Keratinocyte (primary cell): ENCODE measurements at regions not wholly inside any gene's neighbourhood (a gene's known extent, or its start where the extent isn't known, plus 50 kb on each side); places are given as distances from the start of the nearest gene placed in this dataset.

Experiments
- DNase-seq: peaks from one replicate; pipeline ENCODE4 v3.0.0-alpha.2; 2011; ENCODE audit warnings: low read depth, missing footprints, low spot score
- FAIRE-seq: peaks from 2 replicates; lab custom pipeline; 2011; peaks lifted over from hg19 to GRCh38; lab: Jason Lieb, UNC
- H2AFZ ChIP-seq: 2 replicates; pipeline ENCODE4 v1.6.0; 2012; ENCODE audit warnings: low read length, control low read depth, inconsistent platforms; ENCODE audit not compliant: control insufficient read depth
- H3K27ac ChIP-seq: 2 replicates; pipeline ENCODE4 v1.5.1; 2011; ENCODE audit warnings: low read length; ENCODE audit not compliant: control insufficient read depth, insufficient read depth
- H3K27me3 ChIP-seq: 3 replicates; pipeline ENCODE4 v1.6.0; 2011; ENCODE audit warnings: low read length; ENCODE audit not compliant: control insufficient read depth, insufficient read depth; ENCODE audit errors: extremely low read depth
- H3K36me3 ChIP-seq, 2 experiments: 2 replicates in 1 of 2; 3 replicates in 1 of 2; pipeline ENCODE4 v1.5.1; 2011; ENCODE audit warnings: low read length in 2 of 2, mild to moderate bottlenecking in 1 of 2; ENCODE audit not compliant: control insufficient read depth in 2 of 2, insufficient read depth in 2 of 2; ENCODE audit errors: extremely low read depth in 1 of 2
- H3K4me1 ChIP-seq: 3 replicates; pipeline ENCODE4 v1.5.1; 2011; ENCODE audit warnings: low read length; ENCODE audit not compliant: control insufficient read depth, insufficient read depth; ENCODE audit errors: extremely low read depth
- H3K4me2 ChIP-seq: 3 replicates; pipeline ENCODE4 v1.6.0; 2011; ENCODE audit warnings: low read depth, low read length; ENCODE audit not compliant: control insufficient read depth, insufficient read depth; ENCODE audit errors: extremely low read depth
- H3K4me3 ChIP-seq, 3 experiments: fragments of 200-600 bp in 1 of 3; sonication (generic) in 1 of 3; 2 replicates in 2 of 3; 3 replicates in 1 of 3; pipeline ENCODE4 v1.5.1; 2011 to 2016; ENCODE audit warnings: low read length in 3 of 3, mild to moderate bottlenecking in 3 of 3, control low read depth in 2 of 3, inconsistent platforms in 1 of 3, low read depth in 1 of 3, mixed read lengths in 1 of 3, mixed run types in 1 of 3, moderate library complexity in 1 of 3; ENCODE audit not compliant: control insufficient read depth in 2 of 3, insufficient read depth in 2 of 3; ENCODE audit errors: extremely low read depth in 1 of 3
- H3K79me2 ChIP-seq: 2 replicates; pipeline ENCODE4 v1.6.0; 2012; ENCODE audit warnings: low read length; ENCODE audit not compliant: control insufficient read depth, insufficient read depth
- H3K9ac ChIP-seq: 3 replicates; pipeline ENCODE4 v1.6.0; 2011; ENCODE audit warnings: low read length; ENCODE audit not compliant: control insufficient read depth, insufficient read depth; ENCODE audit errors: extremely low read depth
- H3K9me1 ChIP-seq: 3 replicates; pipeline ENCODE4 v1.6.0; 2011; ENCODE audit warnings: low read length; ENCODE audit not compliant: control insufficient read depth, insufficient read depth; ENCODE audit errors: extremely low read depth
- H3K9me3 ChIP-seq: 2 replicates; pipeline ENCODE4 v1.5.1; 2012; ENCODE audit warnings: low read depth, low read length; ENCODE audit not compliant: control insufficient read depth
- H4K20me1 ChIP-seq: 3 replicates; pipeline ENCODE4 v1.6.0; 2011; ENCODE audit warnings: low read length; ENCODE audit not compliant: control insufficient read depth, insufficient read depth; ENCODE audit errors: extremely low read depth
- CTCF ChIP-seq, 3 experiments: IDR thresholded peaks in 1 of 3; conservative IDR thresholded peaks in 1 of 3; optimal IDR thresholded peaks in 1 of 3; 2 replicates in 2 of 3; 3 replicates in 1 of 3; pipeline versions ENCODE3 to v1.5.1; 2011; ENCODE audit warnings: low read length in 3 of 3, mild to moderate bottlenecking in 3 of 3, moderate library complexity in 2 of 3, control low read depth in 1 of 3, inconsistent platforms in 1 of 3; ENCODE audit not compliant: insufficient read depth in 2 of 3; ENCODE audit errors: extremely low read depth in 1 of 3
- EZH2 ChIP-seq: IDR thresholded peaks from one replicate; pipeline ENCODE4 v1.6.1; 2012; ENCODE audit warnings: inconsistent platforms, mild to moderate bottlenecking, low read length, moderate library complexity
- dilution Hi-C: fragments of 300-500 bp; cut with MboI; formaldehyde crosslinking; loops from one replicate; pipeline ENCODE4 v1.7.0; 2020; ENCODE audit warnings: low sequenced_read_pairs; ENCODE audit not compliant: extremely low pct_ligation_motif_present

- Histone ChIP-seq H3K79me2 (no peaks in the 10 kb centered on the region), H4K20me1 (no peaks in the 10 kb centered on the region), H3K4me1 (no peaks in the 10 kb centered on the region), H3K4me3 (no peak overlapping the region), H3K36me3 (no peaks in the 10 kb centered on the region), H3K9me1 (no peaks in the 10 kb centered on the region), H2AFZ (no peak overlapping the region), H3K4me2 (no peak overlapping the region), H3K27ac (no peak overlapping the region), H3K27me3 (no peaks in the 10 kb centered on the region), H3K9me3 (no peaks in the 10 kb centered on the region), H3K9ac (no peak overlapping the region)
- dilution Hi-C loops = no loop called here
- DNase-seq (no peak), FAIRE-seq (no peak)
- TF ChIP-seq CTCF (optimal IDR thresholded peaks at IDR 0.05 in 1 of 3, IDR thresholded peaks at IDR 0.05 in 1 of 3, conservative IDR thresholded peaks at IDR 0.05 in 1 of 3; ENCODE audit: extremely low read depth in 1 of 3, insufficient read depth in 2 of 3, low read length in 3 of 3) (no peak), EZH2 (no peak)
Measured at GRCh38 chr1:56032096-56032676, 547.2 kb downstream of the PLPP3 start.

DNA sequence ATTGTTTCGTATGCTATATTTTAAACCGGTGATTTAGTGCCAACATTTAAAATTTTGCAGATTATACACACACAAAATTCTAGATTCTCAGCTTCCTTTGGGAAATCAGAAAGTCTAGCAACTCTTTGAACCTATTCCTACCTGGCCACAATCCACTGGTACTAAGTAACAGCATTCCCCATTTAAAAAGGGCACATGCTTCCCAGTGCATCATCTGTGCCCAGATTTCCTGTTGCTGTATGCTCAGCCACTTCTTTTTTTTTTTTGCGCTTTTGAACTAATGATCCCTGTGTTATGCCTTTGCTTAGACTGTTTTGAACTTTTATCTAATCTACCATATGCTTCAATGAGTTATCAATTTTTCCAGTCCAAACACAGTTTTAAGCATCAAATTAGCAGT lies 548.4 kb downstream of the PLPP3 start:
- no peak overlapping the region for H3K9ac ChIP-seq
- H3K9me1 ChIP-seq = no peaks in the 10 kb centered on the region
- no peak for DNase-seq
- no peaks in the 10 kb centered on the region for H3K27me3 ChIP-seq
- no peak overlapping the region for H3K4me2 ChIP-seq
- no peaks in the 10 kb centered on the region for H4K20me1 ChIP-seq
- no peaks in the 10 kb centered on the region for H3K9me3 ChIP-seq
- H2AFZ ChIP-seq = no peak overlapping the region
- no peak for FAIRE-seq
- no peak overlapping the region for H3K27ac ChIP-seq
- dilution Hi-C loops = no loop called here
- H3K36me3 ChIP-seq = no peaks in the 10 kb centered on the region
- no peak for TF ChIP-seq EZH2
- TF ChIP-seq CTCF (optimal IDR thresholded peaks at IDR 0.05 in 1 of 3, IDR thresholded peaks at IDR 0.05 in 1 of 3, conservative IDR thresholded peaks at IDR 0.05 in 1 of 3; ENCODE audit: extremely low read depth in 1 of 3, insufficient read depth in 2 of 3, low read length in 3 of 3) = no peak
- no peak overlapping the region for H3K4me3 ChIP-seq
- H3K79me2 ChIP-seq = no peaks in the 10 kb centered on the region
- peaks cover 2% of the 10 kb centered on the region for H3K4me1 ChIP-seq
